PFSK-1 (cell line): ENCODE measurements at regions not wholly inside any gene's neighbourhood (a gene's known extent, or its start where the extent isn't known, plus 50 kb on each side); places are given as distances from the start of the nearest gene placed in this dataset.

Experiments
- POLR2AphosphoS5 ChIP-seq: IDR thresholded peaks from 2 replicates; pipeline ENCODE4 v1.6.1; 2012; ENCODE audit warnings: low read depth, mild to moderate bottlenecking, control low read depth, low read length, moderate library complexity
- REST ChIP-seq, 2 experiments: IDR thresholded peaks; 2 replicates each; pipeline versions ENCODE4 v1.6.1 to v1.8.0; 2011 to 2012; ENCODE audit warnings: low read depth in 2 of 2, low read length in 2 of 2, control low read depth in 1 of 2, inconsistent platforms in 1 of 2, mild to moderate bottlenecking in 1 of 2, moderate library complexity in 1 of 2; ENCODE audit not compliant: insufficient read depth in 1 of 2
- TAF1 ChIP-seq: IDR thresholded peaks from 2 replicates; pipeline ENCODE4 v1.6.1; 2012; ENCODE audit warnings: low read length, control low read depth, borderline replicate concordance; ENCODE audit not compliant: insufficient read depth

- TF ChIP-seq POLR2AphosphoS5 (no peak), TAF1 (no peak), REST (IDR thresholded peaks at IDR 0.05; ENCODE audit: insufficient read depth in 1 of 2, low read depth in 2 of 2, low read length in 2 of 2) (no peak)
These were observed 330.9 kb upstream of the C2CD4B start for GRCh38 chr15:62495670-62496614.
